K562 (cell line): ENCODE measurements at regions not wholly inside any gene's neighbourhood (a gene's known extent, or its start where the extent isn't known, plus 50 kb on each side); places are given as distances from the start of the nearest gene placed in this dataset.

Experiments used
- ATAC-seq: fragments of 200-7000 bp; cut with Tn5 transposase; 3 replicates; pipeline ENCODE4 v1.9.1; 2020; ENCODE audit warnings: moderate library complexity
- BruUV-seq: library from RNA; stranded (reverse); fragments of 400-500 nt; replicated peaks from 2 replicates; lab custom pipeline; 2021; lab: Mats Ljungman, UMichigan
- CTCF ChIA-PET: fragments of 300-600 bp; formaldehyde crosslinking; extraction: SDS; loops from one replicate; lab custom pipeline; 2021; ENCODE audit warnings: low intra/inter-chr PET ratio; lab: Yijun Ruan, JAX
- POLR2A ChIA-PET: fragments of 300-600, 350-650 bp; sonication (Branson Sonifier 250); formaldehyde crosslinking; extraction: SDS; loops from one replicate; lab custom pipeline; 2021; ENCODE audit warnings: antibody characterized with exemption, inconsistent platforms; lab: Yijun Ruan, JAX
- DNase-seq, 4 experiments: peaks; one replicate each; pipeline versions ENCODE4 v3.0.0 to v3.0.0-alpha.2; 2011 to 2018; ENCODE audit warnings: low spot score in 3 of 4, mixed read lengths in 3 of 4; ENCODE audit errors: extremely low read depth in 1 of 4
- FAIRE-seq: peaks from 2 replicates; lab custom pipeline; 2011; peaks lifted over from hg19 to GRCh38; lab: Jason Lieb, UNC
- H2AFZ ChIP-seq: 2 replicates; pipeline ENCODE4 v1.6.0; 2011; ENCODE audit warnings: low read depth, low read length, control low read depth, inconsistent platforms
- H3K27ac ChIP-seq: fragments of 200-600 bp; 3 replicates; pipeline ENCODE4 v1.8.0; 2011; ENCODE audit warnings: low read depth, mild to moderate bottlenecking, control low read depth, inconsistent platforms, low read length, moderate library complexity, mixed read lengths; ENCODE audit errors: extremely low read depth
- H3K27me3 ChIP-seq, 2 experiments: fragments of 300-600 bp in 1 of 2; 2 replicates in 1 of 2; 3 replicates in 1 of 2; pipeline versions ENCODE4 v1.6.0 to v1.8.0; 2011; ENCODE audit warnings: inconsistent platforms in 2 of 2, low read length in 2 of 2, mild to moderate bottlenecking in 1 of 2, mixed read lengths in 1 of 2, moderate library complexity in 1 of 2; ENCODE audit not compliant: control insufficient read depth in 2 of 2, insufficient read depth in 2 of 2
- H3K36me3 ChIP-seq: fragments of 300-600 bp; 3 replicates; pipeline ENCODE4 v1.8.0; 2011; ENCODE audit warnings: mild to moderate bottlenecking, low read length, inconsistent platforms; ENCODE audit not compliant: control insufficient read depth, insufficient read depth
- H3K4me1 ChIP-seq, 2 experiments: fragments of 200-600 bp in 1 of 2; replicated peaks in 1 of 2; 2 replicates in 1 of 2; 3 replicates in 1 of 2; pipeline versions ENCODE4 v1.5.1 to v1.8.0; 2011; ENCODE audit warnings: inconsistent platforms in 2 of 2, low read length in 2 of 2, mild to moderate bottlenecking in 1 of 2, mixed read lengths in 1 of 2, moderate library complexity in 1 of 2; ENCODE audit not compliant: control insufficient read depth in 2 of 2, insufficient read depth in 2 of 2
- H3K4me2 ChIP-seq: 2 replicates; pipeline ENCODE4 v1.6.1; 2011; ENCODE audit warnings: low read length, control low read depth, inconsistent platforms, mixed read lengths; ENCODE audit not compliant: insufficient read depth
- H3K4me3 ChIP-seq: fragments of 200-600 bp; sonication (generic), shearing (Covaris generic); 2 replicates; pipeline ENCODE4 v1.5.1; 2016; ENCODE audit warnings: control low read depth, inconsistent platforms
- H3K79me2 ChIP-seq: fragments of 200-600 bp; 3 replicates; pipeline ENCODE4 v1.8.0; 2011; ENCODE audit warnings: low read length, inconsistent platforms; ENCODE audit not compliant: control insufficient read depth, insufficient read depth
- H3K9ac ChIP-seq, 2 experiments: 2 replicates each; pipeline versions ENCODE4 v1.6.0 to v1.6.1; 2011; ENCODE audit warnings: low read depth in 2 of 2, low read length in 2 of 2, control low read depth in 1 of 2, inconsistent platforms in 1 of 2, mild to moderate bottlenecking in 1 of 2, mixed read lengths in 1 of 2; ENCODE audit not compliant: insufficient read depth in 1 of 2
- H3K9me1 ChIP-seq: one replicate; pipeline ENCODE4 v1.6.0; 2011; ENCODE audit warnings: inconsistent platforms, mild to moderate bottlenecking, low read length, moderate library complexity; ENCODE audit not compliant: control insufficient read depth, insufficient read depth
- H3K9me3 ChIP-seq: replicated peaks from 2 replicates; pipeline ENCODE4 v1.5.1; 2011; ENCODE audit warnings: low read depth, low read length, inconsistent platforms; ENCODE audit not compliant: control insufficient read depth, insufficient read depth
- H4K20me1 ChIP-seq: replicated peaks from 2 replicates; pipeline ENCODE4 v1.6.1; 2011; ENCODE audit warnings: low read length, inconsistent platforms, mixed read lengths; ENCODE audit not compliant: control insufficient read depth, insufficient read depth
- CHD2 ChIP-seq: IDR thresholded peaks from 2 replicates; pipeline ENCODE4 v1.6.1; 2011; ENCODE audit warnings: low read depth, low read length
- GABPB1 ChIP-seq: sonication (generic); formaldehyde crosslinking; IDR thresholded peaks from 2 replicates; pipeline ENCODE4 v1.8.0; 2022; ENCODE audit warnings: mild to moderate bottlenecking, missing genetic modification reagents
- MAFG ChIP-seq: fragments of 450-650 bp; conservative IDR thresholded peaks from 2 replicates; pipeline ENCODE4 v1.6.1; 2016; ENCODE audit warnings: missing genetic modification characterization, missing compliant biosample characterization
- NELFE ChIP-seq: IDR thresholded peaks from 2 replicates; pipeline ENCODE4 v1.6.1; 2011; ENCODE audit warnings: mild to moderate bottlenecking; ENCODE audit not compliant: insufficient read depth, insufficient read length
- SIRT6 ChIP-seq: IDR thresholded peaks from one replicate; pipeline ENCODE4 v1.6.1; 2012; ENCODE audit warnings: low read depth, mild to moderate bottlenecking, control low read depth, inconsistent platforms, low read length, moderate library complexity
- SIX5 ChIP-seq, 2 experiments: IDR thresholded peaks; 2 replicates each; pipeline ENCODE4 v1.6.1; 2011; ENCODE audit warnings: low read length in 2 of 2, borderline replicate concordance in 1 of 2, low read depth in 1 of 2, mild to moderate bottlenecking in 1 of 2, moderate library complexity in 1 of 2; ENCODE audit not compliant: insufficient read depth in 1 of 2
- SMARCC2 ChIP-seq: fragments of 450-650 bp; IDR thresholded peaks from 2 replicates; pipeline ENCODE4 v1.6.1; 2017; ENCODE audit warnings: antibody characterized with exemption, moderate library complexity, mild to moderate bottlenecking, low read depth
- SRSF3 ChIP-seq: fragments of 200-400 bp; formaldehyde crosslinking; IDR thresholded peaks from 2 replicates; pipeline ENCODE4 v1.6.1; 2016; ENCODE audit warnings: mild to moderate bottlenecking, low read length, moderate library complexity; ENCODE audit not compliant: insufficient read depth
- ZNF124 ChIP-seq: sonication (generic); formaldehyde crosslinking; IDR thresholded peaks from 2 replicates; pipeline ENCODE4 v1.8.1; 2022; ENCODE audit warnings: missing genetic modification reagents
- ZNF239 ChIP-seq: fragments of 250-450 bp; sonication (Bioruptor Pico); IDR thresholded peaks from 2 replicates; pipeline ENCODE4 v1.4.0; 2020; ENCODE audit warnings: mild to moderate bottlenecking
- ZNF263 ChIP-seq: sonication (generic); formaldehyde crosslinking; IDR thresholded peaks from 2 replicates; pipeline ENCODE4 v1.8.0; 2022; ENCODE audit warnings: mild to moderate bottlenecking, missing genetic modification reagents, borderline replicate concordance
- ZNF347 ChIP-seq: fragments of 450-650 bp; formaldehyde crosslinking; IDR thresholded peaks from 2 replicates; pipeline ENCODE4 v1.4.0; 2020; ENCODE audit warnings: low read depth, mild to moderate bottlenecking, moderate library complexity
- ZNF696 ChIP-seq: fragments of 250-450 bp; sonication (Bioruptor Pico); conservative IDR thresholded peaks from 2 replicates; pipeline ENCODE4 v1.4.0; 2020; ENCODE audit warnings: mild to moderate bottlenecking, moderate library complexity
- WGBS: fragments of 100-300 bp; shearing (Covaris generic); methylation state at CpG from one replicate; pipeline ENCODE4 v1.1.6; 2016; ENCODE audit warnings: low coverage, mixed read lengths; ENCODE audit not compliant: insufficient coverage; ENCODE audit errors: missing lambda C conversion rate; 5-methylcytosine and 5-hydroxymethylcytosine counted together
- in situ Hi-C: fragments of 300-500 bp; cut with MboI; formaldehyde crosslinking; loops from 4 replicates; pipeline ENCODE4 v1.15.0; 2018; ENCODE audit warnings: inconsistent platforms, mixed read lengths
- intact Hi-C: fragments of 100-400 bp; cut with micrococcal nuclease; formaldehyde crosslinking; loops from 2 replicates; pipeline ENCODE4 v1.14.2; 2022
- TF ChIP-seq, protein P1 (sequence below): sonication (generic); formaldehyde crosslinking; IDR thresholded peaks from 2 replicates; pipeline ENCODE4 v1.8.1; 2022; ENCODE audit warnings: missing genetic modification reagents
- TF ChIP-seq, protein P2 (sequence below): fragments of 250-450 bp; sonication (Bioruptor Pico); IDR thresholded peaks from 2 replicates; pipeline ENCODE4 v1.4.0; 2020; ENCODE audit warnings: mild to moderate bottlenecking, moderate library complexity

DNA sequence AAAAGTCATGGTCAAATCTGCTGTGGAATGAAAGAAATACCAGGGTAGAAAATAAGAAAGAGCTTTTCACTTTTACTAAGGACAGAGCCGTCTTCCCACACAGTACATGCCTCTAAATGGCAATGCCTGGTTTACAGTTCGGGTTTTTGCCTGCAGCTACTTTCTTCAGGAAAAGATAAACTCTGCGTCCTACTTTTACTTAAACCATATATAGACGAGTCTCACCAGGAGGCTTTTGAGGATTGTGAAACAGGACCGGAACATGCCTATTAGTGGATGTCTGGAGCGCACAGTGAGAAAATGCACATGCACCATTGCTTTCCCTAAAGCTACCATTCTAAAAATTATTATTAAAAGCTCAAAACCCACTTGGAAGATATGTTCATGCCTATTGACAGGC is 70.5 kb downstream of the KLF6 start:
- intact Hi-C loops: no loop called here
- ChIA-PET CTCF (no interaction called here), POLR2A (no interaction called here)
- Histone ChIP-seq H3K9ac (no peak overlapping the region), H3K36me3 (no peaks in the 10 kb centered on the region), H2AFZ (no peak overlapping the region), H3K4me1 (peaks cover 0 to 3% of the 10 kb centered on the region in 2 experiments; a peak in 1 of 5 replicates), H3K9me3 (no peaks in the 10 kb centered on the region), H4K20me1 (no peaks in the 10 kb centered on the region), H3K4me2 (no peak overlapping the region), H3K27ac (no peak overlapping the region), H3K27me3 (peaks cover 2 to 33% of the 10 kb centered on the region in 2 experiments; a peak in 3 of 5 replicates), H3K9me1 (no peaks in the 10 kb centered on the region), H3K79me2 (no peaks in the 10 kb centered on the region), H3K4me3 (no peak overlapping the region)
- TF ChIP-seq ZNF263 (CRISPR knock-in tag): no peak
- in situ Hi-C loops: no loop called here
- no TSS peak for BruUV-seq
- WGBS: 35% methylated on average over 6 of the region's 6 CpGs
- no peak for ATAC-seq
- DNase-seq: no peak
- FAIRE-seq: no peak

DNA sequence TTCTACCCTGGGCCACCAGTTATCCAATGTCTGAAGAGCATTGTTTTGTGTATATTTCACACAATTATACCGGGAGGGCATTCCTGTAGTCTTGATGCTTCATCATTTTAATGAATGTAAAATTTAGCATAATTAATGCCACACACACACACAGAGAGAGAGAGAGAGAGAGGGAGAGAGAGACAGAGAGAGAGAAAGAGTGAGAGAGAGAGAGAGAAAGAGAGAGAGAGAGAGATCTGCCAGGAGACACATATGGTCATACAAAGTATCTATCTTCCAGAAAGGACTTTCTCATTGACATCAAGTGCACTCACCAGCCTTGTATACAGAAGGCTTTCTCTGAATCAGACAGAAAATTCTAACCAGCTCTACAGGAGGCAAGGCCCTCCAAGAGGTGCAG is 72.3 kb downstream of the KLF6 start:
- POLR2A ChIA-PET: interaction anchor here (1.0 kb wide), 1 partner anchor 11 kb away, joined by 4 read pairs; no protein-coding TSS in a partner anchor
- no peak overlapping the region for H3K4me2 ChIP-seq
- FAIRE-seq: no peak
- TF ChIP-seq, protein P1, sequence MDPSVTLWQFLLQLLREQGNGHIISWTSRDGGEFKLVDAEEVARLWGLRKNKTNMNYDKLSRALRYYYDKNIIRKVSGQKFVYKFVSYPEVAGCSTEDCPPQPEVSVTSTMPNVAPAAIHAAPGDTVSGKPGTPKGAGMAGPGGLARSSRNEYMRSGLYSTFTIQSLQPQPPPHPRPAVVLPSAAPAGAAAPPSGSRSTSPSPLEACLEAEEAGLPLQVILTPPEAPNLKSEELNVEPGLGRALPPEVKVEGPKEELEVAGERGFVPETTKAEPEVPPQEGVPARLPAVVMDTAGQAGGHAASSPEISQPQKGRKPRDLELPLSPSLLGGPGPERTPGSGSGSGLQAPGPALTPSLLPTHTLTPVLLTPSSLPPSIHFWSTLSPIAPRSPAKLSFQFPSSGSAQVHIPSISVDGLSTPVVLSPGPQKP (CRISPR knock-in tag): no peak
- TF ChIP-seq GABPB1 (CRISPR knock-in tag) (no peak), CHD2 (no peak), ZNF239 (CRISPR knock-in tag) (no peak), SIX5 (IDR thresholded peaks at IDR 0.05; ENCODE audit: borderline replicate concordance in 1 of 2, insufficient read depth in 1 of 2, low read depth in 1 of 2, low read length in 2 of 2) (no peak), NELFE (no peak), ZNF347 (CRISPR knock-in tag) (no peak), ZNF696 (CRISPR knock-in tag) (no peak), SMARCC2 (no peak), SIRT6 (no peak), SRSF3 (no peak), MAFG (no peak), ZNF124 (CRISPR knock-in tag) (no peak)
- TF ChIP-seq, protein P2, sequence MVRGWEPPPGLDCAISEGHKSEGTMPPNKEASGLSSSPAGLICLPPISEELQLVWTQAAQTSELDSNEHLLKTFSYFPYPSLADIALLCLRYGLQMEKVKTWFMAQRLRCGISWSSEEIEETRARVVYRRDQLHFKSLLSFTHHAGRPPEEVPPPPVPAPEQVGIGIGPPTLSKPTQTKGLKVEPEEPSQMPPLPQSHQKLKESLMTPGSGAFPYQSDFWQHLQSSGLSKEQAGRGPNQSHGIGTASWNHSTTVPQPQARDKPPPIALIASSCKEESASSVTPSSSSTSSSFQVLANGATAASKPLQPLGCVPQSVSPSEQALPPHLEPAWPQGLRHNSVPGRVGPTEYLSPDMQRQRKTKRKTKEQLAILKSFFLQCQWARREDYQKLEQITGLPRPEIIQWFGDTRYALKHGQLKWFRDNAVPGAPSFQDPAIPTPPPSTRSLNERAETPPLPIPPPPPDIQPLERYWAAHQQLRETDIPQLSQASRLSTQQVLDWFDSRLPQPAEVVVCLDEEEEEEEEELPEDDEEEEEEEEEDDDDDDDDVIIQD (CRISPR knock-in tag): no peak
- TF ChIP-seq, all 486 proteins: peak for 0
- Histone ChIP-seq H3K27ac (no peak overlapping the region), H3K4me1 (peaks cover 0 to 10% of the 10 kb centered on the region in 2 experiments; a peak in 3 of 5 replicates), H4K20me1 (no peaks in the 10 kb centered on the region), H3K79me2 (no peaks in the 10 kb centered on the region), H3K4me3 (no peak overlapping the region), H3K36me3 (no peaks in the 10 kb centered on the region), H2AFZ (no peak overlapping the region), H3K9ac (no peak overlapping the region), H3K27me3 (peaks cover 2 to 17% of the 10 kb centered on the region in 2 experiments; a peak in 3 of 5 replicates), H3K9me1 (no peaks in the 10 kb centered on the region), H3K9me3 (no peaks in the 10 kb centered on the region)
- intact Hi-C loops: no loop called here
- no peak for DNase-seq
- CTCF ChIA-PET: no interaction called here
- in situ Hi-C loops: no loop called here
- 0% methylated on average over 1 of the region's 1 CpG for WGBS
- BruUV-seq: no TSS peak
- no peak for ATAC-seq
